GM12892 (cell line): ENCODE measurements at regions not wholly inside any gene's neighbourhood (a gene's known extent, or its start where the extent isn't known, plus 50 kb on each side); places are given as distances from the start of the nearest gene placed in this dataset.

Source experiments
- POLR2A ChIP-seq: IDR thresholded peaks from 2 replicates; pipeline ENCODE4 v1.6.1; 2011; ENCODE audit warnings: low read depth, low read length, control low read depth
- POLR2AphosphoS5 ChIP-seq: IDR thresholded peaks from 2 replicates; pipeline ENCODE4 v1.6.1; 2011; ENCODE audit warnings: low read depth, low read length, control low read depth
- TAF1 ChIP-seq: IDR thresholded peaks from 2 replicates; pipeline ENCODE4 v1.6.1; 2011; ENCODE audit warnings: low read depth, mild to moderate bottlenecking, control low read depth, low read length, borderline replicate concordance

DNA sequence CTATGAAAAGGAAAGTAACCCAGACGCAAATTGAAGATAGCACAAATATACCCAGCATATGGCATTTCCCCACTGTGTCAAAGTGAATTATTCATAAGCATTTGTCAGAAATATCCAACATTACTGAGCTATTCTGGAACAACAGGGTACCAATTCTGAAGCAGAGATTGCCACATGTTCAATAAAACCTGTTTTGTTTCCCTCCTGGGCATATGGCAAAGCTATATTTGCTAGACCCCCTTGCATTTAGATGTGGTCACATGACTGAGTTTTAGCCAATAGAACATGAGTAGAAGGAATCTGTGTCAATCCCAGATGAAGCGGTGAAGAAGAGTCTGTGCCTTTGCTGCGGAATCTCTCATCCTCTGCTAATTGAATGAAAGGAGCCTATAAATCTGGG, 296.4 kb upstream of the DLGAP1 start:
- TF ChIP-seq POLR2A (no peak), TAF1 (no peak), POLR2AphosphoS5 (no peak)
